GM12865 (cell line): ENCODE measurements at regions not wholly inside any gene's neighbourhood (a gene's known extent, or its start where the extent isn't known, plus 50 kb on each side); places are given as distances from the start of the nearest gene placed in this dataset.

Experiments used
- DNase-seq: peaks from one replicate; pipeline ENCODE4 v3.0.0; 2010; ENCODE audit warnings: low read depth
- H3K4me3 ChIP-seq: 2 replicates; pipeline ENCODE4 v1.5.1; 2011; ENCODE audit warnings: mild to moderate bottlenecking, low read depth, low read length, control low read depth
- TF ChIP-seq, protein P1 (sequence below): IDR thresholded peaks from 2 replicates; pipeline ENCODE4 v1.5.1; 2011; ENCODE audit warnings: low read length, control low read depth, low read depth, inconsistent platforms; ENCODE audit not compliant: insufficient read depth; ENCODE audit errors: missing control alignments

DNA sequence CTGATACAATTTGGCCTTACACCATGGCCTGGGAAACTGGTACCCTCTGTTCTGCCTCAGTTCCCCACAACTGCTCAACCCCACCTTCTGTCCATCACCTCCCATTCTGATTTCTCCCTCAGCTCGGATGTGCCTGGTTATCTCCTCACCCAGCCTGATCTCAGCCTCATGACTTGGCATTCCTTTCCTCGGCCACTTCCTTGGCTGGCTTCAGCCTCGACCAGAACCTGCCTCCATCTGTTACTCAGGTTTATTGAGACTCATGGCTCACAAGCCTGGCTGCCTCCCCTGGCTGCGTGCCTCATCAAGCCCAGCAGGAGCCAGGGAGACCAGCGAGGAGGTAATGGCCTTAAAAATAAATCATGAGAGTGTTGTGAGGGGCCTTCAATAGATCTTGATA is 356.2 kb upstream of the SPRED2 start:
- no peak for DNase-seq
- TF ChIP-seq, protein P1, sequence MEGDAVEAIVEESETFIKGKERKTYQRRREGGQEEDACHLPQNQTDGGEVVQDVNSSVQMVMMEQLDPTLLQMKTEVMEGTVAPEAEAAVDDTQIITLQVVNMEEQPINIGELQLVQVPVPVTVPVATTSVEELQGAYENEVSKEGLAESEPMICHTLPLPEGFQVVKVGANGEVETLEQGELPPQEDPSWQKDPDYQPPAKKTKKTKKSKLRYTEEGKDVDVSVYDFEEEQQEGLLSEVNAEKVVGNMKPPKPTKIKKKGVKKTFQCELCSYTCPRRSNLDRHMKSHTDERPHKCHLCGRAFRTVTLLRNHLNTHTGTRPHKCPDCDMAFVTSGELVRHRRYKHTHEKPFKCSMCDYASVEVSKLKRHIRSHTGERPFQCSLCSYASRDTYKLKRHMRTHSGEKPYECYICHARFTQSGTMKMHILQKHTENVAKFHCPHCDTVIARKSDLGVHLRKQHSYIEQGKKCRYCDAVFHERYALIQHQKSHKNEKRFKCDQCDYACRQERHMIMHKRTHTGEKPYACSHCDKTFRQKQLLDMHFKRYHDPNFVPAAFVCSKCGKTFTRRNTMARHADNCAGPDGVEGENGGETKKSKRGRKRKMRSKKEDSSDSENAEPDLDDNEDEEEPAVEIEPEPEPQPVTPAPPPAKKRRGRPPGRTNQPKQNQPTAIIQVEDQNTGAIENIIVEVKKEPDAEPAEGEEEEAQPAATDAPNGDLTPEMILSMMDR = no peak
- no peak overlapping the region for H3K4me3 ChIP-seq

DNA sequence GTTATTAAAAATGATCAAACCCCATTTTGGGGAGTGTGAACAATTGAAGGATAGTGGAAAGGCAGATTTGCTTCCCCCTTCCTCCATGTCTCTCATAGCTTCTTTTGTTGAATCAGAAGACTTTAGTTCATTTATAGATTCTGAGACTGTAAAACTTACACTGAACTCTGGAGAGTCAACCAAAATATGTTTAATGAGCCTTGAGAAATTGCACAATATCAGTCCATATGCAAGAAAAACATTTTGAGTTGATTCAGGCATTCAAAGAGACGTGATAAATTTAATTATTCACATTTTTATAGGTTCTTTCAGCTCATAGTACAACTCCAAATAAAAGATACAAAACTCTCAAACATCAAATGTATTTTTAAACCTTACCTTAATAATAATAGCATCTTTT is 354.4 kb upstream of the SPRED2 start:
- no peak overlapping the region for H3K4me3 ChIP-seq
- no peak for DNase-seq
- TF ChIP-seq, protein P1 = no peak

DNA sequence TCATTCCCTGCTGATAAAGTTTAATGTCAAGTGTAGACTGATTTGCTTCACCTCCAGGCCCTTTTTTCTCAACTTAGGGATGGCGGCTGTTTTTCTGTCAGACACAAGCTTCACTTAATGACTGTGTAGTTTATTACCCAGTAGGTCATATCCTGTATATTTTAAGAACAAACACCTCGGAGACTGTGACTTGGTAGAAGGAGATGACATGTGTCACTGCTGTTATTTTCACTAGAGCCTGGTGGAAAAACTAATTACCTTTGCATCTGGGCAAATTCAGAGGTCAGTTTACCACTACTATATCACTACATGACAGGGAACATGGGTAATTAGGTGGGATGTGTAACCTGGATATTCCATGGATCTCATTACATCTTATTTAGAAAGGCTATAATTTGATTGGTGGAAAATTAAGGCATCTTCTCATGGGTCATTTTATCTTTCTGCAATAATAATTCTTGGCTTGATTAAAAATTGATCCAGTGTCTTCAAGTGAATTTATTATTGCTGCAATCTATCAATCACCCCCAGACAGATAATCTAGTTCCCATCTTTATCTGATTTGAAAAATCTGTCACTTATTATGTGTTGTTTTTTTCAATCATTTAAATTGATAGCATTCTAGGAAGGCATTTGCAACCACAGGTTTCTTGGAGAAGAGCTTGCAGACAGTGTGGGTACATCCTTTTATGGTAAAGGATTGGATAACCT is 353.8 kb upstream of the SPRED2 start:
- TF ChIP-seq, protein P1 = no peak
- no peak for DNase-seq
- H3K4me3 ChIP-seq = no peak overlapping the region

DNA sequence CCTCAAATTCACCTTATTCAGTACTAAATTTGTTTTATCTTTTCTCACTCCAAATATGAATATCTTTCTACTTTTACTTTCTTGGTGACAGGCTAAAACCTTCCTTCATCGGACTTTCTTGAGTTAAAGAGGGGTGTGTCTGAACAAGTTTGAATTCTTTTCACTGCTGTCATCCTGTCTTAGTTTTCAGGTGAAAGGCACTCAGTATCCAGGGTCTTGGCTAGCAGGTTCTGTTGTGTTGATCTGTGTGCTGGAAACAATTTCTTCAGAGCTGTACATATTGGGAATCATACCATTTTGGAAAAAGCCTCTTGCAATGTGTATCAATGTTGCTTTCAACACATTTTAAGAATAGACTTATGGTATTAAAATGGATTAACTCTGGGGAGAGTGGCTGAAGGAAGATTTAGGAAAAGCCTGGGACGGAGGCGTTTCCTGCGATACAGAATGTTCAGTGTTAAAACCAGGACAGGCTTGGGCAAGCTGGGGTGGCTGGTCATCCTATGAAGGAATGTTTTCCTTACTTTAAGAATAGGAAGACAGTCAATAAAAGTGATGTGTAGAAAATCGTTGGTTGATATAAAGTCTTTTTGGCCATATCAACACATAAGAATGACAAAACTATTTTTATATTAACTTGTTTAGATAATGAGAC is 350.7 kb upstream of the SPRED2 start:
- TF ChIP-seq, protein P1 = no peak
- H3K4me3 ChIP-seq = no peak overlapping the region
- DNase-seq = no peak

DNA sequence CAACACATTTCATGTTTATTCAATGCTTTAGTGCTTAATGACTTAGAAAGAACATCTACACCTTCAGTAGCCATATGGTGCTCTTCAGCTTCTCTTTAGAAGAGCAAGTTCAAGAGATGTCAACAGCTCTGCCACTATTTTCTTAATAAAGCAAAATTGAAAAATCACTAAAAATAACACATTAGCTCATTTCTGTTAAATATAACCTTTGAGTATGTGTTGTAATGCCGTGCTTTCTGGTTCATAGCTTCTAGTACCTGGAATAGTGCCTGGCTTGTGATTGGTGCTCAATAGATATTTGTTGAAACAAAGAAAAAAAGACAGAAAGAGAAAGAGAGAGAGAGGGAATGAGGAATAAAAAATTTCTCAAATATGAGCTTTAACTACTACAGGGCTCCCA is 349.8 kb upstream of the SPRED2 start:
- no peak overlapping the region for H3K4me3 ChIP-seq
- TF ChIP-seq, protein P1 = no peak
- DNase-seq = no peak

DNA sequence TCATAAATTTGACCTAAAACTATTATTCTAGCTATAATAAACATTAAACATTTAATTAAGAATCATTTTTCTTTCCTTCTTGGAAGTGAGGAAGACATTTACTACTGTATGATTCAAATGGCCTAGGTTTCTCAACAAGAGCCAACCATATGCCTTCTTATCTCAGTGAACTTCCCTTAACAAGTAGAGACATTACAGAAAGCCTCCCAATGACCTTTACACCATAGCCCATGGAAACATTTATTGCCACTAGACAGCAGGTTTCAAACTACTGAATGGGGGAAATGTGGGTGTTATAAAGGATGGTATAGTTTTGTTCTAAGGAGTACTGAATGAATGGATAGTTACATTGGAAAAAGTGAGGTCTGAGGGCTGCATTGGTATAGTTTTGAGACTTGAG is 349.4 kb upstream of the SPRED2 start:
- H3K4me3 ChIP-seq = no peak overlapping the region
- TF ChIP-seq, protein P1 = no peak
- DNase-seq = no peak

DNA sequence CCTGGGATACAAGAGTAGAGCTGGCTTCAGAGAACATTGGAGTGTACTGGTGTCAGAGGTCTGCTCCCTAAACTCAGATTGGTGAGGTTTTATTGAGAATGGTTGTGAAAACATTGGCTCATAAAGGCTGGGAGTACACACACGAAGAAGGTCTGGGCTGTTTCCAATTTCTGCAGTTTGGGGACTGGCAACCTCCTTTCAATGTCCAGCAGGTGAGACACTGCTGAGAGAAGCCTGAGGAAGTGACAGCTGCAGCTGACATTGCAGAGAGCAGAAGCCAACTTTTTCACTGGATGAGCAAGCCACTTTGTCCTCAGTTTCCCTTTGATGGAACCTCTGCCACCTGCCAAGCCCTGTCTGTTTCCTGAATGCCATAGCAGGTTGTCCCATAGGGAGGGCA is 346.6 kb upstream of the SPRED2 start:
- TF ChIP-seq, protein P1 = no peak
- DNase-seq = no peak
- no peak overlapping the region for H3K4me3 ChIP-seq
